Hepatic stellate cell (primary cell): ENCODE measurements at regions not wholly inside any gene's neighbourhood (a gene's known extent, or its start where the extent isn't known, plus 50 kb on each side); places are given as distances from the start of the nearest gene placed in this dataset.
"Not testable (repeated sequence)": the region's sequence is repeated elsewhere in the genome, so short reads cannot be mapped to it uniquely, and the experiment has no call there.

ENCODE experiments used
- DNase-seq: peaks from one replicate; pipeline ENCODE4 v3.0.0; 2011; ENCODE audit warnings: low spot score

- DNase-seq: no peak
Observed at GRCh38 chr16:73951481-73951880, 345.1 kb upstream of the PSMD7 start.

- peak; percentile 21 for DNase-seq
Observed at GRCh38 chr16:73949574-73950320, 346.9 kb upstream of the PSMD7 start.

- no peak for DNase-seq
Observed at GRCh38 chr16:73945631-73946030, 351.0 kb upstream of the PSMD7 start.

- DNase-seq: not testable (repeated sequence)
Observed at GRCh38 chr16:73943184-73943583, 353.4 kb upstream of the PSMD7 start.

- not testable (repeated sequence) for DNase-seq
Observed at GRCh38 chr16:73940786-73941185, 355.8 kb upstream of the PSMD7 start.

GRCh38 chr16:73923951-73924350 is 372.7 kb upstream of the PSMD7 start:
- DNase-seq: no peak

- DNase-seq: no peak
Observed at GRCh38 chr16:73921295-73921694, 375.3 kb upstream of the PSMD7 start.

GRCh38 chr16:73916829-73917594 is 379.6 kb upstream of the PSMD7 start:
- DNase-seq: no peak

- DNase-seq: no peak
Observed at GRCh38 chr16:73915935-73916334, 380.7 kb upstream of the PSMD7 start.

GRCh38 chr16:73915140-73915539 is 381.5 kb upstream of the PSMD7 start:
- DNase-seq: no peak

GRCh38 chr16:73912850-73913249 is 383.8 kb upstream of the PSMD7 start:
- no peak for DNase-seq

- no peak for DNase-seq
Observed at GRCh38 chr16:73912281-73912680, 384.3 kb upstream of the PSMD7 start.

GRCh38 chr16:73909529-73910035 is 387.0 kb upstream of the PSMD7 start:
- no peak for DNase-seq

- DNase-seq: no peak
Observed at GRCh38 chr16:73891129-73891542, 405.5 kb upstream of the PSMD7 start.

- DNase-seq: no peak
Observed at GRCh38 chr16:73890186-73891128, 406.2 kb upstream of the PSMD7 start.

GRCh38 chr16:73888840-73889490 is 407.6 kb upstream of the PSMD7 start:
- DNase-seq: no peak

GRCh38 chr16:73887911-73888310 is 408.7 kb upstream of the PSMD7 start:
- no peak for DNase-seq

GRCh38 chr16:73886426-73886825 is 410.2 kb upstream of the PSMD7 start:
- DNase-seq: no peak

GRCh38 chr16:73885319-73885718 is 411.3 kb upstream of the PSMD7 start:
- no peak for DNase-seq

- DNase-seq: no peak
Observed at GRCh38 chr16:73883841-73884240, 412.8 kb upstream of the PSMD7 start.

GRCh38 chr16:73883126-73883525 is 413.5 kb upstream of the PSMD7 start:
- no peak for DNase-seq

GRCh38 chr16:73882651-73883050 is 414.0 kb upstream of the PSMD7 start:
- no peak for DNase-seq
